ENCODE measurements at regions not wholly inside any gene's neighbourhood (a gene's known extent, or its start where the extent isn't known, plus 50 kb on each side); places are given as distances from the start of the nearest gene placed in this dataset.

DNA sequence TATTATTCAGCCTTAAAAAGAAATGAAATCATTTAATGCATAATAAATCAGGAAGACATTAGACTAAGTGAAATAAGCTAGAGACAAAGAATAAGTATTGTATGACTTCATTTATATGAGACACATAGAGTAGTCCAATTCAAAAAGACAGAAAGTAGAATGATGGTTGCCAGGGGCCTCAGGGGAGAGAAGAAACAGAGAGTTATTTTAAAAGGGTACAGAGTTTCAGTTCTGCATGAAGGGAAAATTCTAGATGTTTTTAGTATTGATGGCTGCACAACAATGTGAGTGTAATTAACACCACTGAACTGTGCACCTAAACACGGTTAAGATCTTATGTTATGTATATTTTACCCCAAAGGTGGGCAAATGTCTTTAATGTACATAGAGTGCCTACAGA is 1407.9 kb upstream of the MAP3K7 start:
- Histone ChIP-seq H3K27me3 (no peaks in the 10 kb centered on the region), H3K4me1 (no peaks in the 10 kb centered on the region), H3K27ac (no peak overlapping the region), H3K4me3 (no peak overlapping the region), H3K9me3 (no peaks in the 10 kb centered on the region), H3K36me3 (no peaks in the 10 kb centered on the region)
- intact Hi-C loops (cut with DNase I): no loop called here
- DNase-seq (no peak), ATAC-seq (no peak)
- TF ChIP-seq, protein P1, sequence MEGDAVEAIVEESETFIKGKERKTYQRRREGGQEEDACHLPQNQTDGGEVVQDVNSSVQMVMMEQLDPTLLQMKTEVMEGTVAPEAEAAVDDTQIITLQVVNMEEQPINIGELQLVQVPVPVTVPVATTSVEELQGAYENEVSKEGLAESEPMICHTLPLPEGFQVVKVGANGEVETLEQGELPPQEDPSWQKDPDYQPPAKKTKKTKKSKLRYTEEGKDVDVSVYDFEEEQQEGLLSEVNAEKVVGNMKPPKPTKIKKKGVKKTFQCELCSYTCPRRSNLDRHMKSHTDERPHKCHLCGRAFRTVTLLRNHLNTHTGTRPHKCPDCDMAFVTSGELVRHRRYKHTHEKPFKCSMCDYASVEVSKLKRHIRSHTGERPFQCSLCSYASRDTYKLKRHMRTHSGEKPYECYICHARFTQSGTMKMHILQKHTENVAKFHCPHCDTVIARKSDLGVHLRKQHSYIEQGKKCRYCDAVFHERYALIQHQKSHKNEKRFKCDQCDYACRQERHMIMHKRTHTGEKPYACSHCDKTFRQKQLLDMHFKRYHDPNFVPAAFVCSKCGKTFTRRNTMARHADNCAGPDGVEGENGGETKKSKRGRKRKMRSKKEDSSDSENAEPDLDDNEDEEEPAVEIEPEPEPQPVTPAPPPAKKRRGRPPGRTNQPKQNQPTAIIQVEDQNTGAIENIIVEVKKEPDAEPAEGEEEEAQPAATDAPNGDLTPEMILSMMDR (IDR thresholded peaks at IDR 0.05): no peak

- no peak for DNase-seq
- no peak overlapping the region for H3K27ac ChIP-seq
- H3K27me3 ChIP-seq: no peaks in the 10 kb centered on the region
- H3K9me3 ChIP-seq: no peaks in the 10 kb centered on the region
- no peak overlapping the region for H3K4me3 ChIP-seq
- intact Hi-C loops (cut with DNase I): no loop called here
- TF ChIP-seq, protein P1 (IDR thresholded peaks at IDR 0.05): no peak
- H3K36me3 ChIP-seq: no peaks in the 10 kb centered on the region
- no peaks in the 10 kb centered on the region for H3K4me1 ChIP-seq
- no peak for ATAC-seq
Measured at GRCh38 chr6:91982559-91982958, 1395.7 kb upstream of the MAP3K7 start.

GRCh38 chr6:91976797-91977196 is 1389.9 kb upstream of the MAP3K7 start:
- intact Hi-C loops (cut with DNase I): no loop called here
- TF ChIP-seq, protein P1 (IDR thresholded peaks at IDR 0.05): no peak
- no peak overlapping the region for H3K4me3 ChIP-seq
- ATAC-seq (no peak), DNase-seq (no peak)
- no peaks in the 10 kb centered on the region for H3K9me3 ChIP-seq
- H3K27me3 ChIP-seq: no peaks in the 10 kb centered on the region
- H3K36me3 ChIP-seq: no peaks in the 10 kb centered on the region
- H3K27ac ChIP-seq: no peak overlapping the region
- H3K4me1 ChIP-seq: no peaks in the 10 kb centered on the region

GRCh38 chr6:91970700-91971099 is 1383.8 kb upstream of the MAP3K7 start:
- no peak overlapping the region for H3K27ac ChIP-seq
- TF ChIP-seq, protein P1 (IDR thresholded peaks at IDR 0.05): no peak
- no peaks in the 10 kb centered on the region for H3K36me3 ChIP-seq
- no peaks in the 10 kb centered on the region for H3K9me3 ChIP-seq
- DNase-seq: no peak
- intact Hi-C loops (cut with DNase I): no loop called here
- no peaks in the 10 kb centered on the region for H3K4me1 ChIP-seq
- H3K4me3 ChIP-seq: no peak overlapping the region
- H3K27me3 ChIP-seq: no peaks in the 10 kb centered on the region
- no peak for ATAC-seq

DNA sequence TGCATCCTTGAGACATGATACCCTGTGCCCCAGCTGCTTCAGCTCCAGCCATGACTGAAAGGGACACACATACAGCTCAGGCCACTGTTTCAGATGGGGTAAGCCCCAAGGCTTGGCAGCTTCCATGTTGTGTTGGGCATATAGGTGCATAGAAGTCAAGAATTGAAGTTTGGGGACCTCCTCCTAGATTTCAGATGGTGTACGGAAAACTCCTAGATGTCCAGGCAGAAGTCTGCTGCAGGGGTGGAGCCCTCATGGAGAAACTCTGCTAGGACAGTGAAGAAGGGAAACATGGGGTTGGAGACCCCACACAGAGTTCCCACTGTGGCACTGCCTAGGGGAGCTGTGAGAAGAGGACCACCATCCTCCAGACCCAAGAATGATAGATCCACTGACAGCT is 1379.0 kb upstream of the MAP3K7 start:
- Histone ChIP-seq H3K27me3 (no peaks in the 10 kb centered on the region), H3K9me3 (no peaks in the 10 kb centered on the region), H3K27ac (no peak overlapping the region), H3K4me1 (no peaks in the 10 kb centered on the region), H3K4me3 (no peak overlapping the region), H3K36me3 (no peaks in the 10 kb centered on the region)
- DNase-seq (no peak), ATAC-seq (no peak)
- intact Hi-C loops (cut with DNase I): no loop called here
- TF ChIP-seq, protein P1 (IDR thresholded peaks at IDR 0.05): no peak

- DNase-seq (no peak), ATAC-seq (no peak)
- Histone ChIP-seq H3K4me1 (no peaks in the 10 kb centered on the region), H3K27ac (no peak overlapping the region), H3K9me3 (no peaks in the 10 kb centered on the region), H3K27me3 (no peaks in the 10 kb centered on the region), H3K4me3 (no peak overlapping the region), H3K36me3 (no peaks in the 10 kb centered on the region)
- intact Hi-C loops (cut with DNase I): no loop called here
- TF ChIP-seq, protein P1 (IDR thresholded peaks at IDR 0.05): no peak
Measured at GRCh38 chr6:91961671-91962070, 1374.8 kb upstream of the MAP3K7 start.

Measured in upper lobe of right lung (tissue), 1 donor.